Peyer's patch (tissue), 4 donors: ENCODE measurements at regions not wholly inside any gene's neighbourhood (a gene's known extent, or its start where the extent isn't known, plus 50 kb on each side); places are given as distances from the start of the nearest gene placed in this dataset.

Experiments
- POLR2A ChIP-seq, 2 donors: fragments of 450-650 bp; IDR thresholded peaks; one replicate each; pipeline ENCODE4 v1.5.1; 2017; ENCODE audit warnings: antibody characterized with exemption in 2 of 2, mild to moderate bottlenecking in 2 of 2, moderate library complexity in 2 of 2
- TF ChIP-seq, protein P1 (sequence below), 6 experiments: fragments of 450-650 bp in 4 of 6; fragments of 200-600 bp in 2 of 6; sonication (generic) in 1 of 6; IDR thresholded peaks; one replicate each; pipeline ENCODE4 v1.5.1; 2017 to 2019; ENCODE audit warnings: antibody characterized with exemption in 6 of 6, mild to moderate bottlenecking in 3 of 6, moderate library complexity in 1 of 6

DNA sequence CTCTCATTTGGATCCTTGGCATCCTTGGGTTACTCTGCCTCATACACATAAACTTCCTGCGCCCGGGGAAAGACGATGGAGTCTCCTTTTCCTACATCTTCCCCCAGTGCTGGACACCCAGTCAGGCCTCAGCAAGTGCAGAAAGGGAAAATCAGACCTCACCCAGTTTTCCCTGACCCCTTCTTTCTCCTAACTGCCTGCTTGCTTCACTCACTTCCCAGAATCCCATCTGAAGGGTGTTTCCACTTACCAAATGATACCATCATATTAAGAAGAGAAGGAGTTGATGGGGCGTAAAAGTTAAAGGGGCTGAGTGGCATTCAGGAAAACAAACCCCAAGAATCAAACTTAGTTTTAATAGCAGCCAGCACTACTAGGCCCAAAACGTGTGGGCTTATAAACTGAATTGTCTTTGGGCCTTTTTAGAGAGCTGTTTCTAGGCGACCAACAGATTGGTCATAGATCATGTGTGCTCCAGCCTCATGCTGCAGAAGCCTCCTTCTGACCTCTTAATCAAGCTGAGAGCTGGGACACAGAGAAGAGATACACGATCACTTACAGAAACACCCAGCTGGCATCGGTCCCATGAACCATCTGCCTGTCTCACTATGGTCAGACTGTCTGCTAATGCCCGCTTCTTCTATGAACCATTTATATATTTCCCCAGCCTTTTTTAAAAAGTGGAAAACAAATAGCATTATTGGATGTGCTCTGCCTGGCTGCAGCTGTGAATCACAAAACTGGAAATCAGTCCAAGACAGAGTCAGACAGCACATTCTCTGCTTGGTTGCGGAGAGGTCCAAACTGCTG, 165.7 kb upstream of the SLC14A2 start:
- TF ChIP-seq, protein P1, sequence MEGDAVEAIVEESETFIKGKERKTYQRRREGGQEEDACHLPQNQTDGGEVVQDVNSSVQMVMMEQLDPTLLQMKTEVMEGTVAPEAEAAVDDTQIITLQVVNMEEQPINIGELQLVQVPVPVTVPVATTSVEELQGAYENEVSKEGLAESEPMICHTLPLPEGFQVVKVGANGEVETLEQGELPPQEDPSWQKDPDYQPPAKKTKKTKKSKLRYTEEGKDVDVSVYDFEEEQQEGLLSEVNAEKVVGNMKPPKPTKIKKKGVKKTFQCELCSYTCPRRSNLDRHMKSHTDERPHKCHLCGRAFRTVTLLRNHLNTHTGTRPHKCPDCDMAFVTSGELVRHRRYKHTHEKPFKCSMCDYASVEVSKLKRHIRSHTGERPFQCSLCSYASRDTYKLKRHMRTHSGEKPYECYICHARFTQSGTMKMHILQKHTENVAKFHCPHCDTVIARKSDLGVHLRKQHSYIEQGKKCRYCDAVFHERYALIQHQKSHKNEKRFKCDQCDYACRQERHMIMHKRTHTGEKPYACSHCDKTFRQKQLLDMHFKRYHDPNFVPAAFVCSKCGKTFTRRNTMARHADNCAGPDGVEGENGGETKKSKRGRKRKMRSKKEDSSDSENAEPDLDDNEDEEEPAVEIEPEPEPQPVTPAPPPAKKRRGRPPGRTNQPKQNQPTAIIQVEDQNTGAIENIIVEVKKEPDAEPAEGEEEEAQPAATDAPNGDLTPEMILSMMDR (IDR thresholded peaks at IDR 0.05), result no peak
- no peak for TF ChIP-seq POLR2A (IDR thresholded peaks at IDR 0.05)
